MV-4-11 (cell line): ENCODE measurements at regions not wholly inside any gene's neighbourhood (a gene's known extent, or its start where the extent isn't known, plus 50 kb on each side); places are given as distances from the start of the nearest gene placed in this dataset.

Experiments
- DNase-seq: peaks from one replicate; lab custom pipeline; 2025; lab: John Stamatoyannopoulos, UW

DNA sequence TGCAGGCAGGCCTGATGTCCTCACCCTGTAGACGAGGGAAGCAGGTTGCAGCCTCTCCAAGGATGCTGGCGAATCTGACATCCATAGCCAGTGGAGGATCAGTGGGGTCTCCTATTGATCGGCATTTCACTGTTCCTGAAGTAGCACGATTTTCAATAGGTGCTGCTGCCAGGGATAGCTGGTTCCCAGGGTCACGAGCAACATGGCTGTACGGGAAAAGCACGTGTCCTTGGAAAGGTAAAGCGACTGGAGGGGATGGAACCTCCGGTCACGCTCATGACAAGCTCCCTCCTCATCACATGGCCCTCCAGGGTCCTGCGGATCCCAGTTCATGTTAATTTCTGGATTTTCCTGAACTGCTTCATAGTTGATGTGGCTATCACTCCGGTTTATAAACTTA is 373.7 kb upstream of the SMIM21 start:
- no peak for DNase-seq

- DNase-seq: no peak
Observed at GRCh38 chr18:75800331-75800648, 372.8 kb upstream of the SMIM21 start.

DNA sequence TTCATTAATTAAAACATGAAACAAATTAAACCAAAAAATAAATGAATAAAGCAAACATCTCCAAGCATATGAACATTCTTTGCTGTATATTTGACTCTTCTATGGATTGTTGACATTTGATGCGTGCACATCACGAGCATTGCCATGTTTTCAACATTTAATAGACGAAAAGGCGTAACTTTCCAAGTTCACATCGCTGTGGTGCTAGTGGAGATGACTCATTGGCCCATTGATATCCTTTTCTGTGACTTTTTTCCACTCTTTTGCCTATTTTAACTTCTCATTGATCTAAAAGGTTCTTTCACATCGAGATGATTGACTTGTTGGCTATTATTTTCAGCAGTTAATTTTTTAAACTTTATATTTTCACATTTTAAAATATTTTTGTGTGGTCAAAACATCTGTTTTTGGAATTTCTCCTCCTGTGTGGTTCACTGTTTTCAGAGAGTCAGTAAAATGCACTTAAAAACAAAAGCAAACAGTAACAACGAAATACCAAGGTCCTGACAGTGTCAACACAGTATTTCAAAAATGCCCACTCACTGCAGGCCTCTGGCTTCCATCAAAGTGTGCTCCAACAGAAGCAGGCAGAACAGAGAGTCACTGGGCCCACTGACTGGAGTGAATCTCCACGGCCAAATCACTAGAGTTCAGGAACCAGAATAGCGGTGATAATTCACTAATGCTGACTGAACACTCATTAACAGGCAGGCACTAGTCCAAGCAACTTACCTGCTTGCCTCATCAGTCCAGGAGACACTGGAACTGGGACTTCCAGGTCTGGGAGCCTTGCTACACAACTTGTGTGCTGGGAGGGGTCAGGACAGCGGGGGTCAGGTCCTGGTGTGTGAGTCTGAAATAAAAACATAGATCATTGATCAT is 372.2 kb upstream of the SMIM21 start:
- no peak for DNase-seq

DNA sequence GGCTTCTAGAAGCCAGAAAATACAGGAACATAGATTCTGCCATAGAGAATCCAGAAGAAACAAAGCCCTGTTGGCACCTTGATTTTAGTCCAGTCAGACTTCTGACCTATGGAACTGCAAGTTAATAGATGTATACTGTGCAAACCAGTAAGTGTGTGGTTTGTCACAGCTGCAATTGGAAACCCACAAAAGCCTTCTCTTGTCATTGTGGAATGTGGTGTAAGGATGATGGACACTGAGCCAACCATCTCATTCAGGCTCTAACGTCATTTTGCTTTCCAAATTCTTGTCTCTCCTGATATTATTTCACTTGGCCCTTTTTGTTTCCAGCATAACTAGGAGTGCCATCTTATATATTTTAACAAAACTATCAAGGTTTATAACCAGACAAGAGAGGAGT is 369.5 kb upstream of the SMIM21 start:
- DNase-seq: peak; percentile 67

DNA sequence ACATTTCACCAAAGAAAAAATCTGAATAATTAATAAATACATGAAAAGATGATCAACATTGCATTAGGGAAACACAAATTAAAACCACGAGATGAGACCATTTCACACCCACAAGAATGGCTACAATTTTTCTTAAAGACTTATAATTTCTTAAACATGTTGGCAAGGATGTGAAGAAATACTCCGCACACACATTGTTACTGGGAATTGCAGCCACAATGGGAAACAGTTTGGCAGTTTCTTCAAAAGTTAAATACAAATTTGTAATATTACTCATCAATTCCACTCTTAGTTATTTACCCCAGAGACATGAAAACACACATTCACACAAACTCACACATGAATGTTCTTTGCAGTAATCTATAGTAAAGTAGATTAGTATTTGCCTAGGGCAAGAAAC is 363.3 kb upstream of the SMIM21 start:
- no peak for DNase-seq

- DNase-seq: no peak
Observed at GRCh38 chr18:75790111-75790510, 362.6 kb upstream of the SMIM21 start.

DNA sequence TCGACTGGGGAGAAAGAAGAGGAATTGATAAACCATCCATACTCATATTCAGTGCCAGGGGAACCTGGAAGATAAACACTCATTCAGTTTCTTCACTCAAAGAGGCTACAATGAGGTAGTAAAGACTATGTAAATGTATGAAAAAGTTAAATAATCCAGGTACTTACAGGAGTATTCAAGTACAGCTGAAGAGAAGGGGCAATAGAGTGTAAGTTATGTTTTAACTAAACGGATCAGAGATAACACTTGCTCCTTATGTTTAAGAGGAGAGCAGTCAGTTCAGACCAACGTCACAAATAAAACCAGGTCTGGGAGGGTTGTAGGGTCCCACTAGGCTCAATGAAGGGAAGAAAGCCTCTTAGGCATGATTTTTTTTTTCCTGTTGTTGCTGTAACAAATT is 358.3 kb upstream of the SMIM21 start:
- DNase-seq: no peak

- DNase-seq: peak; percentile 65
Observed at GRCh38 chr18:75785206-75785605, 357.7 kb upstream of the SMIM21 start.

DNA sequence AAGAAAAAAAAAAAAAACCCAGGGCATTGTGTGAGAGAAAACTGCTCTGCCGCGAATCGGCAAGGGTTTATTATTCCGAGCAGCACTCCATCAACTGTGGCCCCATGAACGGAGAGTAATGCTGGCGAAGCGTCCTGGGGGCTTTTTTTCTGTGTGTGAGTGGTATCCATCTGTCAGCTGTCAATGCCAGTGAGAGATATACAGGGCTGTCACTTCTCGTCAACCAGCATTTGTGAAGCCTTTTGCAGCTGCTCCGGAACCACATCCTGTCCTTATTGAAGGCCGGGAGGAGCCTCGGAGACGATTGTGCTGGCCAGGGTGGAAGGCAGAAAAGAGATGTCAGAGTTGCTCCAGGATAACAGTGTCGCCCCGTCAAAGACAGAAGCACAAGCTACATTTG is 356.9 kb upstream of the SMIM21 start:
- peak; percentile 52 for DNase-seq

GRCh38 chr18:75783566-75784281 is 356.2 kb upstream of the SMIM21 start:
- no peak for DNase-seq

DNA sequence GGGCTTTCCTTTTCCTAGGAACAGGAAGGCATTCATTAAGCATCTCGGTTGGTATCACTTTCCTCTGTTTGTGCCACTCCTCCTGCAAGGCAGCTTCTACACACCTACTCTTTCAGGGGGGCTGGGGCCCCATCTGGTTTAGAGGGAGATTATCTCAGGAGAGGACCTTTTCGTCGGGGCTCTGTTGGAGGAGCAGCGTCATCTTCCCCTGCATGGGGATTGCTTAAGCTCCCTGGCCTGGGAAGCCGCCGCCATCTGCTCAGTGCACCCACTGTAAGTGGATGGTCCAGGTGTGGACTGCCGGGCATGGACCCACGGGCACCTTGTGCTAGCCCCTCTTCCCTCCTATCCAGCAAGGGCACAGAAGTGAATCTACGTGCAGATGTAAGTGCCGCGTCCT is 355.3 kb upstream of the SMIM21 start:
- DNase-seq: no peak

DNA sequence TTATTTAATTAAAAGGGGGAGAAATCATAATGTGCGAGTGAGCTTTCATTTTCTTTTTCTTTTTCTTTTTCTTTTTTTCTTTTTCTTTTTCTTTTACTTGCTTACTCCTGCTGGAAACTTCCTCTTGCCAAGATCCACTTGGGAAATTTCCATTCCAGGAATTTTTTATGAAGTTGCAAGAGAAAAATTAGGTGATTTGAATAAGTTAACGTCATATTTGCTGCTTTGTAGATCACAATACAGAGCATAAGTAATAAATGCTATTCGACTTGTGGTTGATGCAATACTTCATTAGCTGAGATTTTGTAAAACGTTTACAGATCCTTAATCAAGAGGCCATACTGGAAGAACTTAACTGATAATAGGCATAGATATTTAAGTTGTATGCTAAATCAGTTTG is 354.7 kb upstream of the SMIM21 start:
- DNase-seq: no peak

DNA sequence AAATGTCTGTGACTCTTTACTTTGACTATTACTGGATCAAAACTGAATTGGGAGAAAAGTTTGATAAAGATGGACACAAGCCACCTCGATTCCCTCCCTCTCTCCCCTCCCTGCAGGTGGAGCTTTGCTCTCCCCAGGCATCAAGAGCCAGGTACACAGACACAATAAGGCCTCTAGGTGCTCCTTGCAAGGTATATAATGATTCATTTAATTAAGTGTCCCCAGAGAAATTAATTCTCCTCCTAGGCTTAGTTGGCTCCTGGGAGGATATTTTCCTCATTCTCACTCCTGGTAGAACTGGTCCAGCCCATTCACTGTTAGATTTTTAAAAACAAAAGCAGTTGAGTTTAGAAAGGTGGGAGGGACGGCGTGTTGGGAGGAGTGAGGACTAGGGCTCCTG is 352.4 kb upstream of the SMIM21 start:
- no peak for DNase-seq

DNA sequence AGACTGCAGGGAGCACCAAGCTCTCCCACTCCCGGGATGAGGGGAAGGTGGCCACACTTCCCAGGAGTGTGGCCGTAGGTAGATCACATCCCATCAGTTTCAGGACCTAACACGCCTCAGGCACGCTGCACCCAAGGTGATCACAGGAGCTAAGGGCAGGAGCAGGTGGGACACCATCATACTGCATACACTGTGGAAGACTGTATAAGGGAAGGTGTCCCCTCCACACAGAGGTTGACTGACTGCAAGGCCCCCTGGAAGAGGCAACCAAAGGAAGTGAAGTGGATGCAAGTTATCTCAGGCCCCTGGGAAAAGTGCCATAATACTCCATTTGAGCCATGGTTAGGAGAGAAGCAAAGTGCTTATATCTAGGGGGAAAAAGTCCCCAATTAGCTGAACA is 351.9 kb upstream of the SMIM21 start:
- DNase-seq: no peak

DNA sequence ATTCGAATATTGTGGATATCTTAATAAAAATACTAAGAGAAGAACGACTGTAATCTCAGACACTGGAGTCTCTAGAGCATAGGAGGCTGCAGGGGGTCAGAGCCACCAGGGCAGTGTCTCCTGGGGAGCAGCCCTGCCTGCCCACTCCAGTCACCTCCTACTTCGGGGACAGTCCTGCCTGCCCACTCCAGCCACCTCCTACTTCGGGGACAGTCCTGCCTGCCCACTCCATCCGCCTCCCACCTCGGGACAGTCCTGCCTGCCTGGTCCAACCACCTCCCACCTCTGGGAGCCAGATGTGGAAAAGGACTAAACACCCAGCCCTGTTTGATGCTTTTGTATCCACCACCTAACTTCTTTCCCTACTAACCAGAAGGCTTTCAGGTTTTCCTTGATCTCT is 350.1 kb upstream of the SMIM21 start:
- DNase-seq: no peak

- DNase-seq: no peak
Observed at GRCh38 chr18:75775121-75775520, 347.6 kb upstream of the SMIM21 start.

DNA sequence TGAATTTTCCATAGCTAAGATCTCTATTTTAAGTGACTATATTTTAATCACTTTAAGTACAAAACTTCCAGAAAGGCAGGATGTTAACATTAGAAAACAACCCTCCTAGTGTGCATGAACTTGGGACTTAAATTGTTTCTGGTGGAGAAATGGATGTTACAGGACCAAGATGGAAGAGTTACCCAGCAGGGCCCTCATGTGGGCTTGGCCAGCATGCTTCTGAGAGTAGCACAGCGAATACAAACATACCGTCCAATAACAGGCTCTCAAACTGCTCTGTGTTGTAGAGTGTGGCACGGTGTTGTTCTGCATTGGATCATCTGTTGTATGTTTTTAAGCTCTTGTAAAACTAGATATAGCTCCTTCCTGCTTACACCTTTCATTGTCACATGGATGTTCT is 346.1 kb upstream of the SMIM21 start:
- DNase-seq: no peak

DNA sequence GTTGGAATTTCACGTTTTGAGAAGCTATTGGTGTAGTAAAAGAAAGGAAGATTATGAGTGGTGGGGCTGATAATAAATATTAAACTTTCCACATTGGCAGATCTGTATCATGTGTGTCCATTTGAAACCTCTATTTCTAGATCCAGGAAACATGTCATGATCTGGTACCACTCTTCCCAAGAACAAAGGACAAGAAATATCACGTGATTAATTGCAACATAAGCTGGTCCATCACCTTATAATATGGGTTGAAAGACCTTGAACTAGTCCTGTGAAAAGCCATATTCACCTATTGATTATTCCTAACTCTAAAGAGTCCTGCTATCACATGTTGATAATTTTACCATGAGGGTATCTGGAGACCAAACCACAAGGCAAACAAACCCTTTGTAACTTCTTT is 335.3 kb upstream of the SMIM21 start:
- no peak for DNase-seq

DNA sequence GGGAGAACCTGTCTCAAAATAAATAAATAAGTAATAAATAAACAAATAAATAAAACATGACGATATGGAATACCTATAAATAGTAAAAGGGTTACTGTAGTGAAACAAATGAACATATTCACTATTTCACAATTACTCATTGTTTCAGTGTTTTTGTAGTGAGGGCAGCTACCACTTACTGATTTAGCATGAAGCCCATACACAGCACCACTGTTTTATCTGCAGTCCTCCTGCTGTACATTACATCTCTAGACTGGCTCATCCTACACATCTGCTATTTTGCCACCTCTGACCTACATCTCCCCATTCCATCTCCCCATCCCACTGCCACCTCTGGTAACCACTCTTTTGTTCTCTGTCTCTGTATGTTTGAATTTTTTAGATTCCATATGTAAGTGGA is 332.7 kb upstream of the SMIM21 start:
- no peak for DNase-seq

GRCh38 chr18:75757951-75758350 is 330.4 kb upstream of the SMIM21 start:
- peak; percentile 2 for DNase-seq

- peak; percentile 13 for DNase-seq
Observed at GRCh38 chr18:75754433-75754832, 326.9 kb upstream of the SMIM21 start.

- no peak for DNase-seq
Observed at GRCh38 chr18:75753753-75754152, 326.2 kb upstream of the SMIM21 start.

- no peak for DNase-seq
Observed at GRCh38 chr18:75752740-75753263, 325.3 kb upstream of the SMIM21 start.
